Activated CD4-positive, alpha-beta T cell treated with anti-CD3 and anti-CD28 coated beads, Interleukin-2, amount 50 U/mL, for 4 hours (primary cell): ENCODE measurements at regions not wholly inside any gene's neighbourhood (a gene's known extent, or its start where the extent isn't known, plus 50 kb on each side); places are given as distances from the start of the nearest gene placed in this dataset.

Source experiments
- DNase-seq, 2 experiments: peaks; one replicate each; pipeline ENCODE4 v3.0.0-alpha.2; 2020

GRCh38 chr10:4034907-4035598 lies 250.0 kb upstream of the KLF6 start:
- peak in 1 of 2 experiments; percentile 21 for DNase-seq

DNA sequence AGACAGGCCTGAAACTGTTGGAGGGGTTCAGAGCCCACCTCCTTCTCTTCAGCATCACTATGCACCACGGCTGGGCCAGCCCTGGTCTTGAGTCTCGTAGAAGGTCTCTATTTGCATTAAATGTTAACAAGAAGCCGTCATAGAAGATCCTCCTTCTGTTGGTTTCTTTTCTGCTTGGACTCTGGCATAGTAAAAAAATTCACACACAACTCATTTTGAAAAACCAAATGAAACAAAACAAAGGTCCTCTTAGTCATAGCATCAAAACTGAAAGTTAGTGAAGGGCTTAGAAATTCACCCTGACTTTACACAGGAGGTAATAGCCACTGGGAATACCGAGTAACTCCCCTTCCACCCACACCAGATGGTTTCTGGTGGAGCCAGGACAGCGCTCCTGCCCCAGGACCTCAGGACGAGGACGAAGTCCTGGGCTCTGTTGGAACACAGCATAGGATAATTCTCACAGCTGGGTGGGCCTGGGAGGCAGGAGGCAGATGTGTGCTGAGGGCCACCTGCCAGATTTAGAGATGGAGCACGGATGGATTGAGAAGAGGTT lies 248.4 kb upstream of the KLF6 start:
- DNase-seq = no peak

- no peak for DNase-seq
Observed at GRCh38 chr10:4029866-4030265, 244.9 kb upstream of the KLF6 start.

GRCh38 chr10:4028854-4029583 lies 244.0 kb upstream of the KLF6 start:
- DNase-seq = no peak

DNA sequence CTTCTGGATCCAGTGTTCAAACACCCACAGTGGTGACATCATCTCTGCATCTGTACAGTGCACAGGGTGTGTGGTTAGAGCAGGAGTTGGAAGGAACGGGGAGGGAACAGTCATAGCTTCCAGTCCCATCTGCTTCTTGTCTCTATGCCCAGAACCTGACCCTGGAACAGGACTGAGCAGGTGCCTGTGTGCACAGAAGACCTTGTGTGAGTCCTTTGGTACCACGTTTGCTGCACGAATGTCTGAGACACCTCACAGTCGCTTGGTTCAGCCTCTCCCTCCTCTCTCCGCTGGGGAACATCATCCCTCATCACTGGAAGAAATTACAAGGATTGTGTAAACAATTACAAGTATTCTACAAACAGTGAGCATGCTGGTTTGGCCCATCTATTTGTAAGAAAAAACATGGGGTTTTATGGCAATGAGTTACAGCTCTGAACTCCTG lies 243.0 kb upstream of the KLF6 start:
- DNase-seq = no peak

GRCh38 chr10:4025339-4025738 lies 240.3 kb upstream of the KLF6 start:
- DNase-seq = no peak

GRCh38 chr10:4024516-4025245 lies 239.7 kb upstream of the KLF6 start:
- no peak for DNase-seq

GRCh38 chr10:4024027-4024426 lies 239.0 kb upstream of the KLF6 start:
- DNase-seq = no peak

GRCh38 chr10:4022473-4022872 lies 237.5 kb upstream of the KLF6 start:
- no peak for DNase-seq

DNA sequence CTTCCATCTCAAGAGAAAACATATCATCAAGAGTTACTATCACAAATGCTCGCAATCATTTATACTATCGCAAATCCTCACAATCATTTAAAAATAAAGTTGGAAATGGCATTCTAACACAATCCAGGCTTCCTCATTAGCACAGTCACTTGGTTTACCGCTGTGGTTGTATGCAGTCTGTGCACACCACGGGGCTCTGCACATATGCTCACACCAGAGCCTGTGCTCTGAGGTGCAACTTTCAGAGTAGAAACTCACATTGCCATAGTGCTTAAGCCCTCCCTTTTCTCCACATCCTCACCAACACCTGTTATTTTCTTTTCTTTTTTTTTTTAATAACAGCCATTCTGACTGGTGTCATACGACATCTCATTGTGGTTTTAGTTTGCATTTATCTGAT lies 235.6 kb upstream of the KLF6 start:
- DNase-seq = no peak

GRCh38 chr10:4018054-4018511 lies 233.1 kb upstream of the KLF6 start:
- DNase-seq = no peak

DNA sequence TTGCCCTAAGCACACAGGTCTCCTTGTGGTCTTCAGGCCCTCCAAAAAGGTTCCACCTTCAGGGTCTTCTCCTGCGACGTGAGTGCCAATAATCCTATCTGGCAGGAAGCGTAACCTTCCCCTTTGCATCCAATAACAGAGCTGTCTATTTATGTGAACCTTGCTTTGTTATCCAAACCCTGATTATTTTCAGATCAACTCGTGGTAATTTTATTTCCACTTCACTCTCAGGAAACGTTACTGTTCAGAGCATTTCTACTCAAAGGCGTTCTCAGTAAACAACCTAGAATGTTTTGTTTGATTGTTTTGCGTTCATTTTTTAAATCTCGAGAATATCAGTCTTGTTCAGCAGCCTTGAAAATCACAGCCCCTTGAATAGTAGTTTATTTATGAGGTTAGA lies 232.3 kb upstream of the KLF6 start:
- DNase-seq = no peak

GRCh38 chr10:4016214-4016740 lies 231.3 kb upstream of the KLF6 start:
- DNase-seq = no peak

DNA sequence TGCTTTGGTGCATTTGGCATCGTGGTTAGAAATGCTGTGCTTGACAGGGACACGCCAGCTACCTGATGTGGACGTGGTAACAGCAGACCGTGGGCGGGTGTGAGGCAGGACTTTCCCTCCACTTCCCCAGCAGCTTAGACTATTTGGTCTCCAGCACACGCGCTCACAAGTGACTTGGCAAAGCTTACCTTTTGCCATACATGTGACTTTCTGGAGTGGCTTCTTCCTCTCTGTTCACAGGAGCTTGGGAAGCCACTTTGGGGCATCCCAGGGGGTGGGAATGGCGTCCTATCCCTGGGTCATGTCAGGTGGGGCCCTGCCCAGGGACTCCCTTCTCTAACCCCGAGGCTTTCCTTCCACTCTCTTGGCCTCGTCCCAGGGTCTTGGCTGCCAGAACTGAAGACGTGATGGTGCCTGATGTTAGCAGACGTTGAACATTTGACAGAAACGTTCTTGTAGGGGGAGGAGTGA lies 228.7 kb upstream of the KLF6 start:
- peak; percentile 35 to 46 for DNase-seq

- DNase-seq = no peak
Observed at GRCh38 chr10:4012848-4013247, 227.8 kb upstream of the KLF6 start.

GRCh38 chr10:4011136-4011812 lies 226.3 kb upstream of the KLF6 start:
- no peak for DNase-seq

DNA sequence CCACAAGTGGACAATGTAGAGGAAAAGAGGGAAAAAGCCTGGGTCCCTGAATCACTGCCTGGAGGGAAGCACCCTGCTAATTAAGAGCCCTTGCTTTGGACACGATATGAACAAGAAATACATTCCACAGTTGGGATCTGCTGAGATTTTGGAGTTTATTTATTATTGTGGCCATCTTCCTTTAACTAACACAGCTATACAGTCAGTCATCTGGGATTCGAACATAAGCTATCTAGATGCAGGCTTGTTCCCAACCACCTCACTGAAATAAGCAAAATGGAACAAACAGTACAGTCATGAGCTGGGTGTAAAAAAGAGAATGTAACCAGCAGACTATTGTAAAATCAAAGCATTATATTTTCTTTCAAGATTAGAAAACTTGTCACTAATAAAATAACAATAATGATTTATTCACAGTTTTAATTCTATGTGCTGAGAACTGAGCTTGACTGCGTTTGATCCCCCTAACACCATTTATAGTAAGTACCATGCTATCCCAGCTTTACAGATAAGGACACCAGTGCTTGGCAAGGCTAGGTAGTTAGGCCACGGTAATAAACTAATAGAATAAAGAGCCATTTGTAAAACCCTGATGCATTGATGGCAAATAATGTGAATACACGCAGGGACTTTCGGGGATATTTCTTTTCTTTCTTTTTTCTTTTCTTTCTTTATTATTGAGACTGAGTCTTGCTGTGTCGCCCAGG lies 223.8 kb upstream of the KLF6 start:
- DNase-seq = no peak

DNA sequence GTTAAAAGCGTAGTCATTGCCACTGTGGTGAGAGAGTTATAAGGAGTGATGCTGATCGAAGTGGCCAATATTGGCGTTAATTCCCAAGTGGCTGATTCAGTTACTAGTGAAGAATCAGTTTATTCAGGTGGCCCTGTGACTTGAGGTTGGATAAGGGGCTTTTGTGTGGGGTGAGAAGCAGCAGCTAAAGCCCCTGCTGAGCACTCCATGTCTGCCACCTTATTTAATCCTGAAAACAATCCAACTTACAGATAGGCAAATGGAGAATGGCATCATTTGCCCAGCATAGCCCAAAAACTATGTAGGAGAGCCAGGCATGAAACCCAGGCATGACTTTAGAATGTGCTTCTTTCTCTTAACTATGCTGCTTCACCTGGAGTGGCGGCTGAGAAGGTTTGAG lies 222.8 kb upstream of the KLF6 start:
- DNase-seq = no peak

- no peak for DNase-seq
Observed at GRCh38 chr10:4006858-4007257, 221.8 kb upstream of the KLF6 start.

DNA sequence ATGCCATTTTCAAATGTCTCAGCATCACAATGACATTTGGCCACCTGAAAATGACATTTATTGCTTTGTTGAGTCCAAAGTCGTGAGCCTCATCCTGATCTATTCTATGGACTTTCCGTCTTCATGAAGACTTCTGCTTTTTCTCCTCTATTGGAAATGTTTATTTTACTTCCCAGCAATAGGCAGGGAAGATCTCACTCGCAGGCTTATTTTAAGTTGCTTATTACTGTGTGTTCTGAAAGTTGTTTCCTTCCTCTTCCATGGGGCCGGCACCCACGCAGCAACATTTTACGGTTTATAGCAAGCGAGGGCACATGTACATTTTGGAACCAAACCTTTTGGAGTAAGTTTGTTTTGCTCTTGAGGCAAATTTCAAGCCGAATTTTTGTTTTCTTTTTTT lies 221.0 kb upstream of the KLF6 start:
- DNase-seq = no peak

GRCh38 chr10:4004990-4005389 lies 220.0 kb upstream of the KLF6 start:
- no peak for DNase-seq

DNA sequence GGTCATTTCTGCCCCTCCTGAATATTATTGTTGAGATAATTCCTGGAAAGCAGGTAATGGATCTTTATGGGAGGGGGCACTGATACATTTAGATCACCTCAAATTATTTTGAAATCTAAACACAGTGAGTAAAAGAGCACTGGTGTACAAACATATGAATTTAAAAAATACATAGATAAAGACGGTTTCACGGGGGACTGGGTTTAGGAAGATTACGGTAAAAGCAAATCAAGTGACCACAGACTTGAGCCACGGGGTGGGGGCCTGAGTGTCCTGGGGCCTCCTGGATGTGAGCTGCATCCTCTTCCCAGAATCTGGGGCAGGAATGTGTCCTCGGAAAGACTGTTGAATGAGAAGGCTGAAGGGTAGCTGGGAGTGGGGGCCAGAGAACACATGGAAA lies 219.1 kb upstream of the KLF6 start:
- DNase-seq = no peak
